HG02642 (cell line): ENCODE measurements at regions not wholly inside any gene's neighbourhood (a gene's known extent, or its start where the extent isn't known, plus 50 kb on each side); places are given as distances from the start of the nearest gene placed in this dataset.

Experiments
- ATAC-seq: cut with Tn5 transposase; IDR thresholded peaks from one replicate; pipeline ENCODE4 v1.9.1; 2021; ENCODE audit warnings: mild to moderate bottlenecking; ENCODE audit not compliant: unreplicated experiment, poor library complexity

DNA sequence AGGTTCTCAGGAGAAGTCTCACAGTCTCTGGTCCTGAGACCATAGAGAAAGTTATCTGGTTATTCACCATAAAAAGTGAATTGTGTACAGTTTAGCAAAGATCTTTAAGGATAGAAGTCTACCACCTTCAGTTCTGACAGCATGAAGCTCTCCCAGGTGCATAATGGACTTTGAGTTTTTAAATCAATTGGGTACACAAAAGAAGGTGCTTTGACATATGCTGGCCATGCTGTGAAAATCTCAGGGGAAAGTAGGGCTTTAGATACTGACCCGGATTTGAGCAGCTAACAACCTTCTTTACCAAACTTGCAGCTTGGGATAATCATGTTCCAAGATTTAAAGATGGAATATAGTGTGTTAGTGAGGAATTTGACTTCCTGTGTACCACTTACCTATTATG lies 264.2 kb downstream of the ZSWIM6 start:
- no peak for ATAC-seq

GRCh38 chr5:61597684-61598083 lies 265.6 kb downstream of the ZSWIM6 start:
- no peak for ATAC-seq

GRCh38 chr5:61598126-61598525 lies 266.1 kb downstream of the ZSWIM6 start:
- no peak for ATAC-seq

- no peak for ATAC-seq
These were observed 267.5 kb downstream of the ZSWIM6 start for GRCh38 chr5:61599370-61600122.

DNA sequence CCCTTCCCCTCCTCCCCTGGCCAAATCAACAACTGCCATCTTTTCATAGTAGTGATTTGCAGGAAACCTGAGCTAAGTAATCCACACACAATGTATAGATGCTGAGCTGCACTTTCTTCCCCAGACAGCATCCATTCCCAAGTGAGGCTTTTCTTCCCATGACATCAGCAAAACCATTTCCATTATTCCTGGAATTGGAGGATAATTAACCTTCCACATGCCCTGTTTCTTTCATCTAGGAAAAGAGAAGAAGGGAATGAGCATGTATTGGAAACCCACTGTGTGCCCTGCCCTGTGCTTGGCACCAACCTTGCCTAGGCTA lies 268.0 kb downstream of the ZSWIM6 start:
- no peak for ATAC-seq

DNA sequence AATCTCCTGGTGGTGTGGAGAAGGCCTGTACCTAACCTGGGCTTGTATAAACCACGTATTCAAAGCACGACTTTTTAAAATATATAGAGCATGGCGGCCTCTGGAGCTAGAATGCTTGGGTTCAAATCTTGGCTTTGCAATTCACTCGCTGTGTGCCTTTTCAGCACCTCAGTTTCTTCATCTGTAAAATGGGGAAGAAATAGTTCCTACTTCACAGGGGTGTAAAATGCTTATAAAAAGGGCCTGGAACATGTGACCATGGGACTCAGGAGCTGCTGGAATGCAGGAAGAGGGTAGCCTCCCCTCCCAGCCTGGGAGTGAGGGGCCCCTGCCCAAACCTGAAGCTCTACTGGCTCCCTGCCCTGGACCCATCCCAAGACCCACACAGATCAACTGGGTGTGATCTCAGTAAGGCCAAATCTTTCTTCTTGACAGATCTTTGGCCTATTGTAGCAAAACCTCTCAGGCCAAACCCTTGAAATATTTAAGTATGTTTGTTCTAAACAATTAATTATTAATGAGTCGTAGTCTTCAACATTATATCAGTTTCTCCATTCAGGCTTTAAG lies 269.0 kb downstream of the ZSWIM6 start:
- ATAC-seq, result no peak

- no peak for ATAC-seq
These were observed 271.3 kb downstream of the ZSWIM6 start for GRCh38 chr5:61603211-61603908.

DNA sequence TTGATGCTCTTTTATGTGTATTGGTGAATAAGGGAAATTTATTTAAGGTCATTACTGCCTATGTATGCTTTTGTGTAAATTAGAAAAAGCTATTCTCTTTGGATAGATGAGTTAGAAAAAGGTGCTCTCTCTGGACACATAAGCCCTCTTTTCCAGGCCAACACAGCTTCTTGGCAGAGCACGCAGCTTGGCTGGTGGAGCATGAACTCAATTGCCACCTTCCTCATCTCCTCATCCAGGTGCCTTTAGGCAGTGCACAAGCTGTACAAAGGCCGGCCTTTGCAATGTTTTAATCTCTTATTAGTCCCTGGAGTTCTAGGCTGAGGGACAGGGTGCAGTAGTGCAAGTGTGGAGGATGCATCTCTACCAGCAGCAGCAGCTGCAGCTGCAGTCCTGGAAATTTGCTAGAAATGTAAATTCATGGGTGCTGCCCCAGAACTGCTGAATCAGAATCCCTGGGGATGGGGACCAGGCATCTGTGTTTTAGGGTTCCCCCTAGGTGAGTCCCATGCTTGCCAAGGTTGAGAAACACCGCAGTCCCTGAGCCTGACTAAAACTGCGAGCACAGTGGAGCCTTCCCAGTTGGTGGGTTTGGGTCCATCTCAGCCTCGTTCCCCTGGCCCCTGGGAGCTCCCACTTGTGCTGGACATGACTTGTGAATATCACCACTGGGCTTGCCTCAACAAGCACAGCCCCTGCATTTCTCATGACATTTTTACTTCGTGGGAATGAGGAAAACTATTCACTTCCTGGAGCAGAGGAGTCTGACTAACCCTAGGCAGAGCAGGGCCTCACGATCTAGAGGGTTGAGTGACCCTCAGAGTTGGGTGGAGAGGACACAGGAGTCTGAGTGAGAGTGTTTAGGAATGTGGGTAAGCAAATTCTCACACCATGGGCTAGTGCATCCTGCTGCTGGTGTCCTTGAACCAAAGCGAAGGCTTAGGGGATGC lies 272.3 kb downstream of the ZSWIM6 start:
- ATAC-seq, result no peak

GRCh38 chr5:61609840-61610677 lies 278.0 kb downstream of the ZSWIM6 start:
- ATAC-seq, result no peak

DNA sequence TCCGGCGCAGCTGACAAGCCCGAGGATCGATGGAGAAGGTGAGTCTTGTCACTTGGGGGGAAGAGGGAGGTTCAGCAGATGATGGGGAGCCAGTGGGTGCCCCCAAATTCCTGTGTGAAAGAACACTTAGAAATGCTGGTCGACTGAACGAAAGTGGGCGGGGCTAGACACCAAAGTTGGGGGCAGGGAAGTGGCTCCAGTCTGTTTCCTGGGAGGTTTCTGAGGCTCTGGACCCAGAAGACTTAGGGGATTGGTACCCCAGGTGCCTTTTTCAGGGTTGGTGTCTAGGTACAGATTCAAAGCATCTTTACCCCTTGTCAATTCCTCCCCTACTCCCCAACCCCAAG lies 278.6 kb downstream of the ZSWIM6 start:
- no peak for ATAC-seq

GRCh38 chr5:61612431-61612830 lies 280.4 kb downstream of the ZSWIM6 start:
- ATAC-seq, result no peak

- ATAC-seq, result no peak
These were observed 281.6 kb downstream of the ZSWIM6 start for GRCh38 chr5:61613679-61614078.

DNA sequence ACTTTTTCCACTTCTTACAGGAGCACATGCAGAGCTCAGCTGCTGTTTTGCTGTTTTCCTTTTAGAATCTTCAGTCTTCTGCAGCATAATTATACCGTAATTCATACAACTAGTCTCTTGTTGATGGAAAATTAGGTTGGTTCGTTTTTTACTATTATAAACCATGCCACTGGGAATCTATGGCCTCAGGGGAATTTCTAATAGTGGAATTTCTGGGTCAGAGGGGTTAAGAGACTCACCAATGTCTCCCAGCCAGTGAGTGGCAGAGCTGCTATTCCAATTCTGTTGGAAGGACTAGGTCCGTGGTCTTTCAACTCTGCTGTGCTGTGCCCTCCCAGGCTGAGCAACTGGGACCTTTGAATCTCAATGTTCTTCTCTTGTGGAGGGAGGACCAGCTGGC lies 282.5 kb downstream of the ZSWIM6 start:
- no peak for ATAC-seq

DNA sequence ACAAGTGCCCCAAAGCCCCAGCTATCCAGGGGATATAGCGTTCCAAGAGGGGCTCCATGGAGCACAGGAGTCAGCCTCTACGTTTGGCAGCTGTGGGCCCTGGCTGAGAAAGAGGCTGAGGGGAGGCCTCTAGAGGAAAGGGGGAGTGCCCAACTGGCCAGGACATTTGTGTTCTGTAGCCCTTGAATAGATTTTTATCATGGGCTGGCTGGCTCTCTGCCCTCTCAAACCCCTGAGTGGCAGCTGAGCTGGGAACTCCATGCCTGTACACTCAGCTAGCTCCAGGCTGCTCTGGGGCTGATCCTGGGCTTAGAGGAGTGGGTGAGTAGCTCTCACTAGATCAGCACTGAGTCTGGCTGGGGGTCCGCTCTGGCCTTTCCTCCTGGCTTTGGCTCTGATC lies 285.0 kb downstream of the ZSWIM6 start:
- ATAC-seq, result no peak

GRCh38 chr5:61617995-61618525 lies 286.0 kb downstream of the ZSWIM6 start:
- ATAC-seq, result no peak

DNA sequence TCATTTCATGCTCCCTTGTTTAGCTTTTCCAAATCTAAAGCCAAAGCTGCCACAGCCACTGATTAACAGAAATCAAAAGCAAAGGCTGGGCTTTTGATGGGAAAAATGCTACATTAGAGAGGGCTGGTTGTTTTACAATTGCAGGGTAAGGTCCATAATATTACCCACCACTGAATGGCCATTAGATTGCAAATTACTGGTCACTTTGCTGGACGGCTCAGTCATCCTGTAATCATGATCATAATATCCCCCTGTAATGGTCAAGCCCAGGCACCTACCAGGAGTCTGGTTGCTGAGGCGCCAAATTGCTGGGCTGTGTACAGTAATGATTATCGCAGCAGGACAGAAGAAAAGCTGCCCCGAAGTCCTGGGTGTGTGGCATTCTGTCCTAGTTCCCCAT lies 286.5 kb downstream of the ZSWIM6 start:
- ATAC-seq, result no peak

DNA sequence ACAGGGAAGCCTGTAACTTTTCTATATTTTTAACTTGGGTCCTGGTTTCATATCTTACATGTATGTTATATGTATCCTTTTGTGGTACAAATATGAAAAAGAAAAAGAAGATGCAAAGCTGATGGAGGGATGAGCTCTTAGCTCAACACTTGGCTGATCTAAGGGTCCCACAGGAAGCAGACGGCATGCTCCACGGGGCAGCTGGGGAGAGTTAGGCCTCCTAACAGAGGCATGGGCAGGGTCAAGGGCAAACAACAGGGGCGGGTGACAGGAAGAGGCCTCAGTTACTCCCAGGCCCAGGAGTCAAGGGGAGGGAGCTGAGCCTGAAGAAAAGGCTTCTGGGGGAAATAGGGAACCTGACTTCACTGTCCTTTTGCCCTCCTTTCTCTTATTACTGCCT lies 287.2 kb downstream of the ZSWIM6 start:
- no peak for ATAC-seq

DNA sequence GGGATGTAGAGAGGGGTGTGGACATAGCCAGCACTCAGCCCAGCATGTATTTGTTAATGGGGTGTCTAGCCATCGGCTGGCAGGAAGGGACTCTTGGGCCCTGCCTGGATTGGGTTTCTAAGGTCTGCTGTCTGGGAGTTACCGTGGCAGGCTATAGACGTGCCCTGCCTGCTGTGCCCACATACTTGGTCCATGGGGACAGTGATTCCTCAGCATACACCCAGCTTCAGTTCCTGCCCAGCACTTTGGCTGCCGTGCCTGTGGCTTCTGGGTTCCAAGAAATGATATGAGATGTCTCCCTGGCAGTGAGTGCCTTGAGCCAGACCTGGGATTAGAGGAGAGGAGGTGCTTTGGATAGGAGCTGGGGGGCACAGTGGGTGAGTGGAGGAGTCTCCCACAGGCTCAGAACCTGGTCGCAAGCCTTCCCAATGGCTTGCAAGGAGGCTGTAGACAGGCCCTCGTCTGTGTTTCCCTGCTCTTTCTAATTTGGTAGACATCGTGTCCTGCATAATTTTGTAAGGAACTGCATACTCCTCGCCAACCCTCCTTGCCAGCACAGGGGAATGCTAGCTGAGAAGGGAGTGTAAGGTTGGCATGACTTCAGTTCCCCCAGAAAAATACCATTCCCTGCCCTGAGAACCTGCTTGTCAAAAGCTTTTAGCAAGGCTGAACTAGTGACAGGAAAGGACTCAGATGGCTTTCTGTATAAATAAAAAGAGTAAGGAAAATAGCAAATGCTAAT lies 287.9 kb downstream of the ZSWIM6 start:
- ATAC-seq, result no peak

DNA sequence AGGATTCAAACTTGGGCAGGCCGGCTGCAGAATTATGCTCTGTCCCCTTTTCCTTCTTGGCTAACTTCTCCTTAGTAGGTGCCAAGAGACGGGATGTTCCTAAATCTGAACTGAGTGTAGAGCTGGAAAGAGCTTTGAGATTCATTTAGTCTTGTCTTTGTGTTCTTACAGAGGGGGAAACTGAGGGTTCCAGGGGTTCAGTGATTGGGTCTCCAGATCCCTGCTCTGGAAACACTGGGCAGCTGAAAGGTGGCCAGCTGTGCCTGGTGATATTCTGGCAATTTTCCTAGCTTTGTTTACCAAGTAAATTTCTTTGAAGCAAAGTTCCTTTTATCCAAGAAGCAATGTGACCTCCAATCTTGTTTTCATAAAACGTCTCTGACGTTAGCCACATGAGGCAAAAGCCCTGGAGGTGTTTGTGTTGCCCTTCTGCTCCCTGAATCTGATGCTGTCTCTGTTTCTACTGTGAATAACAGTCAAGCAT lies 288.7 kb downstream of the ZSWIM6 start:
- no peak for ATAC-seq
